RWPE2 (cell line): ENCODE measurements at regions not wholly inside any gene's neighbourhood (a gene's known extent, or its start where the extent isn't known, plus 50 kb on each side); places are given as distances from the start of the nearest gene placed in this dataset.

ENCODE experiments used
- ATAC-seq: fragments of 200-7000 bp; cut with Tn5 transposase; 3 replicates; pipeline ENCODE4 v1.9.1; 2021; ENCODE audit warnings: low read depth
- DNase-seq: peaks from one replicate; pipeline ENCODE4 v3.0.0-alpha.2; 2020; ENCODE audit warnings: low spot score
- H3K27ac ChIP-seq: fragments of 450-650 bp; 2 replicates; pipeline ENCODE4 v1.5.1; 2017; ENCODE audit warnings: mild to moderate bottlenecking; ENCODE audit not compliant: poor library complexity, severe bottlenecking
- H3K27me3 ChIP-seq: fragments of 250-450 bp; sonication (Bioruptor Pico); 2 replicates; pipeline ENCODE4 v1.5.1; 2021; ENCODE audit warnings: mild to moderate bottlenecking, moderate library complexity; ENCODE audit not compliant: insufficient read depth, poor library complexity, severe bottlenecking
- H3K36me3 ChIP-seq: fragments of 250-450 bp; sonication (Bioruptor Pico); 2 replicates; pipeline ENCODE4 v1.5.1; 2020; ENCODE audit warnings: low read depth, mild to moderate bottlenecking, moderate library complexity
- H3K4me1 ChIP-seq: fragments of 250-450 bp; sonication (Bioruptor Pico); 2 replicates; pipeline ENCODE4 v1.5.1; 2021; ENCODE audit warnings: mild to moderate bottlenecking, moderate library complexity; ENCODE audit not compliant: insufficient read depth, poor library complexity, severe bottlenecking
- H3K4me3 ChIP-seq: fragments of 250-450 bp; sonication (Bioruptor Pico); 2 replicates; pipeline ENCODE4 v1.5.1; 2021; ENCODE audit warnings: mild to moderate bottlenecking, moderate library complexity; ENCODE audit not compliant: severe bottlenecking
- H3K9me3 ChIP-seq: fragments of 250-450 bp; sonication (Bioruptor Pico); 2 replicates; pipeline ENCODE4 v1.5.1; 2021; ENCODE audit warnings: mild to moderate bottlenecking, moderate library complexity; ENCODE audit not compliant: severe bottlenecking
- TF ChIP-seq, protein P1 (sequence below): fragments of 450-650 bp; IDR thresholded peaks from one replicate; pipeline ENCODE4 v1.5.1; 2017; ENCODE audit warnings: mild to moderate bottlenecking, moderate library complexity; ENCODE audit not compliant: poor library complexity, severe bottlenecking

DNA sequence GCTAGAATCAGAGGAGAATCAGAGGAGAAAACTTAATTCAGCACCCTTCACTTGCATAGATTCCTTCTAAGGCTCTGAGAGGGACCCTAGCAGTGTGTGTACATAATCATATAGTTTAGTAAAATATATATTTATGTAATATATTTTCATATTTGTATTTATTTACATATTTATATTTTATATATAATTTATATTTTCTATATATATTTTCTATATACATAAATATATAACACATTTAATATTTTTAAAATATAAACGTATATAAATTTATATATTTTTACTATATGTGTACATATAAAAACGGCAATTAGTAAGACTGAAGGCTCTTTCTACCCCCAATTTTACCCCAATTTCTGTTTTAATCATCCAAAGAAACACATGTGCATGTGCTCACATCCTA lies 80.3 kb downstream of the NXPE2 start:
- no peak for ATAC-seq
- H3K4me1 ChIP-seq, result no peaks in the 10 kb centered on the region
- TF ChIP-seq, protein P1, sequence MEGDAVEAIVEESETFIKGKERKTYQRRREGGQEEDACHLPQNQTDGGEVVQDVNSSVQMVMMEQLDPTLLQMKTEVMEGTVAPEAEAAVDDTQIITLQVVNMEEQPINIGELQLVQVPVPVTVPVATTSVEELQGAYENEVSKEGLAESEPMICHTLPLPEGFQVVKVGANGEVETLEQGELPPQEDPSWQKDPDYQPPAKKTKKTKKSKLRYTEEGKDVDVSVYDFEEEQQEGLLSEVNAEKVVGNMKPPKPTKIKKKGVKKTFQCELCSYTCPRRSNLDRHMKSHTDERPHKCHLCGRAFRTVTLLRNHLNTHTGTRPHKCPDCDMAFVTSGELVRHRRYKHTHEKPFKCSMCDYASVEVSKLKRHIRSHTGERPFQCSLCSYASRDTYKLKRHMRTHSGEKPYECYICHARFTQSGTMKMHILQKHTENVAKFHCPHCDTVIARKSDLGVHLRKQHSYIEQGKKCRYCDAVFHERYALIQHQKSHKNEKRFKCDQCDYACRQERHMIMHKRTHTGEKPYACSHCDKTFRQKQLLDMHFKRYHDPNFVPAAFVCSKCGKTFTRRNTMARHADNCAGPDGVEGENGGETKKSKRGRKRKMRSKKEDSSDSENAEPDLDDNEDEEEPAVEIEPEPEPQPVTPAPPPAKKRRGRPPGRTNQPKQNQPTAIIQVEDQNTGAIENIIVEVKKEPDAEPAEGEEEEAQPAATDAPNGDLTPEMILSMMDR, result no peak

DNA sequence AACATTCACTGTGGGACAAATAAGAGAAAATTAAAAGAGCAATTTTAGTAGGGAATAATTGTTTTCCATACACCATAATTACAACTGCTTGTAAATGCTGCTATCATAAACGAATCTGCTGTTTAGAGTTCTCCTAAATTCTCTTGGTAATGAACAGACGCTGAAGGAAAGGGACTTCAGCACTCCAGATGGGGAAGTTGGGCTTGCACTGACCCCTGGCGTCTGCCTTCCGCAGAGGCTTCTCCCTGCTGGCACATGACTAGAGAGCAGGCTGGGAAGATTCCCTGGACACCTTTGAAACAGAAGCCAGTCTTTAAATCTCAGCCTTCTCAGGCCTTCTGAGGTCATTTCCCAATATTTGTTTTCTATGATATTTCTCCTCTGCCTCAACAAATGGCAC lies 84.1 kb downstream of the NXPE2 start:
- TF ChIP-seq, protein P1, result peak; percentile 63
- no peaks in the 10 kb centered on the region for H3K9me3 ChIP-seq
- H3K36me3 ChIP-seq, result no peaks in the 10 kb centered on the region
- no peak overlapping the region for H3K4me3 ChIP-seq
- H3K27ac ChIP-seq, result no peak overlapping the region
- DNase-seq, result no peak
- ATAC-seq, result peak; percentile 75
- H3K27me3 ChIP-seq, result no peaks in the 10 kb centered on the region
- H3K4me1 ChIP-seq, result no peaks in the 10 kb centered on the region

More for the DNA sequence above, 80.3 kb downstream of the NXPE2 start:
- Histone ChIP-seq H3K27ac (no peak overlapping the region), H3K27me3 (no peaks in the 10 kb centered on the region), H3K9me3 (no peaks in the 10 kb centered on the region), H3K4me3 (no peak overlapping the region), H3K36me3 (no peaks in the 10 kb centered on the region)
- DNase-seq, result no peak

DNA sequence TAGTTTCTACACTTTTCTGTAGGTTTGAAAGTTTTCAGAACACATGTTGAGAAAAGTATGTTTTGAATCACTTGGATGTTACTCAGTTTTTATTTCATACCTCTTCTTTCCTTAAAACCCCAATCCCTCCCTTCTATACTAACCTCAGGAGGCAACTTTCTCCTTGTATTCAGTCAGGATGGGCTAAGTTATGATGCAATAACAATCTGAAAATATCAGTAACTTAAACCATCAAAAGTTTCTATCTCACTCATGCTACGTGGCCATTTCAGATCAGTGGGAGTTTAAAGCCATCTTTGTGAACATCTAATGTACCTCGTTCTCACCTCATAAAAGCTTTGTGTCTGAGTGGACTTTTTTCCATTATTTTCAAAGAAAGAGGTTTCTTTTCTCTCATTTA lies 86.2 kb downstream of the NXPE2 start:
- Histone ChIP-seq H3K36me3 (no peaks in the 10 kb centered on the region), H3K4me3 (no peak overlapping the region), H3K27me3 (no peaks in the 10 kb centered on the region), H3K4me1 (no peaks in the 10 kb centered on the region), H3K27ac (no peak overlapping the region), H3K9me3 (no peaks in the 10 kb centered on the region)
- DNase-seq (no peak), ATAC-seq (no peak)
- TF ChIP-seq, protein P1, result no peak

DNA sequence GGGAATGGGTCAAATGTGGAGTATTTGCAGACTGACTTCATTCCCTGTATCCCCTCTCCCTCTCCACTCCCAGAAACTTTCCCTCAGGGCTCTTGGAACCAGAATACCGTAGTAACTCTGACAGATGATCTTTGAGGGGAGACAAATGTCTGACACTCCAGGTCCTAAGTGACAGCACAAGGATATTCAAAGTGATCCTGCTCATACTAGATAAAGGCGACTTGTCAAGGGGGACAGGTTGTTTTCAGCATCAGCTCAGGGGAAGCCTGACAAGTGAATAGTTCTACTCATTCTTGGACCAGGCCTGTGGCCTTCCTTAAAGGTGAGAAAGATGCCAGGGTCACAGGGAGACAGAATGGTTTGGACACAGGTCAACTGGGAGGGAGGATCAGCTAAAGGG lies 92.8 kb downstream of the NXPE2 start:
- TF ChIP-seq, protein P1, result no peak
- no peak for ATAC-seq
- H3K27me3 ChIP-seq, result no peaks in the 10 kb centered on the region
- H3K27ac ChIP-seq, result no peak overlapping the region
- no peak overlapping the region for H3K4me3 ChIP-seq
- no peaks in the 10 kb centered on the region for H3K9me3 ChIP-seq
- no peaks in the 10 kb centered on the region for H3K36me3 ChIP-seq
- DNase-seq, result no peak
- H3K4me1 ChIP-seq, result no peaks in the 10 kb centered on the region

DNA sequence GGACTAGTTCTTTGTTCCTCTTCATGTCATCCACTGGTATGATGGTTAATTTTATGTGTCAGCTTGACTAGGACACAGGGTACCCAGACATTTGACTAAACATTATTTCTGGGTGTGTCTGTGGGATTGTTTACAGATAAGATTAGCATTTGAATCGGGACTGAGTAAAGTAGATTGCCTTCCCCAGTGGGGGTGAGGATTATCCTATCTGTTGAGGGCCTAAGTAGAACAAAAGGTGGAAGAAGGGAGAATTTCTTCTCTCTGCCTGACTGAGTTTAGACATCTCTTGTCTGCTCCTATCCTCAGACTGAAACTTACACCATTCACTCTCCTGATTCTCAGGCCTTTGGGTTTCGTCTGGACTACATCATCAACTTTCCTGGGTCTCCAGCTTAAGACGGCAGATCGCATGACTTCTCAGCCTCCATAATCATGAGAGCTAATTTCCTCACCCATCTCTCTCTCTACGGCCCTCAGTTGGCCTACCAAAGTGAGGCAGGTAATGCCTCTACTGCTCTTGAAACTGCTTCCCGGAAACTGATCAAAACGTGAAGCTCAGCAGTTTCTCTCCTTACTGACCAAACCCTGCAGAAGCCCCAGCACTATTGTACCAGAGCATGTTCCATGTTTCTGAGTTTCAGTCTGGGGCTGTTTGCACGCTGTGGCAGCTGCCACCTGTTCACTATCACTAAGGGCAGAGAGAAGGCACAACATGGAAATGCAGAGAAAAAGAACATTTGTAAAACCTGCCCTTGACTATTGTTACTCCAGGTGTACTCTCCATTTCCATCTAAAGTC lies 95.4 kb downstream of the NXPE2 start:
- TF ChIP-seq, protein P1, result no peak
- ATAC-seq, result no peak
- Histone ChIP-seq H3K27ac (no peak overlapping the region), H3K9me3 (no peaks in the 10 kb centered on the region), H3K27me3 (no peaks in the 10 kb centered on the region), H3K36me3 (no peaks in the 10 kb centered on the region), H3K4me1 (no peaks in the 10 kb centered on the region), H3K4me3 (no peak overlapping the region)
- no peak for DNase-seq
